ENCODE measurements at regions not wholly inside any gene's neighbourhood (a gene's known extent, or its start where the extent isn't known, plus 50 kb on each side); places are given as distances from the start of the nearest gene placed in this dataset.

- DNase-seq: no peak
Measured at GRCh38 chr5:166507810-166508425, 1783.5 kb upstream of the WWC1 start.

GRCh38 chr5:166509085-166509484, 1782.4 kb upstream of the WWC1 start:
- no peak for DNase-seq

GRCh38 chr5:166517976-166518375, 1773.5 kb upstream of the WWC1 start:
- no peak for DNase-seq

GRCh38 chr5:166523206-166523605, 1768.2 kb upstream of the WWC1 start:
- no peak for DNase-seq

GRCh38 chr5:166529200-166529599, 1762.2 kb upstream of the WWC1 start:
- no peak for DNase-seq

- DNase-seq: no peak
Measured at GRCh38 chr5:166532456-166533220, 1758.8 kb upstream of the WWC1 start.

GRCh38 chr5:166535641-166536040, 1755.8 kb upstream of the WWC1 start:
- DNase-seq: no peak

GRCh38 chr5:166540156-166540555, 1751.3 kb upstream of the WWC1 start:
- no peak for DNase-seq

- no peak for DNase-seq
Measured at GRCh38 chr5:166551384-166551783, 1740.1 kb upstream of the WWC1 start.

- DNase-seq: no peak
Measured at GRCh38 chr5:166553778-166554177, 1737.7 kb upstream of the WWC1 start.

- DNase-seq: no peak
Measured at GRCh38 chr5:166561759-166562158, 1729.7 kb upstream of the WWC1 start.

- DNase-seq: no peak
Measured at GRCh38 chr5:166562246-166562645, 1729.2 kb upstream of the WWC1 start.

GRCh38 chr5:166566725-166567124, 1724.7 kb upstream of the WWC1 start:
- no peak for DNase-seq

GRCh38 chr5:166570865-166571264, 1720.6 kb upstream of the WWC1 start:
- DNase-seq: no peak

GRCh38 chr5:166571668-166572067, 1719.8 kb upstream of the WWC1 start:
- DNase-seq: no peak

GRCh38 chr5:166576323-166576722, 1715.1 kb upstream of the WWC1 start:
- no peak for DNase-seq

- no peak for DNase-seq
Measured at GRCh38 chr5:166581826-166582225, 1709.6 kb upstream of the WWC1 start.

GRCh38 chr5:166582416-166582815, 1709.0 kb upstream of the WWC1 start:
- DNase-seq: no peak

GRCh38 chr5:166594567-166594966, 1696.9 kb upstream of the WWC1 start:
- DNase-seq: no peak

GRCh38 chr5:166595274-166595951, 1696.0 kb upstream of the WWC1 start:
- no peak for DNase-seq

GRCh38 chr5:166596043-166596442, 1695.4 kb upstream of the WWC1 start:
- no peak for DNase-seq

GRCh38 chr5:166602271-166602670, 1689.2 kb upstream of the WWC1 start:
- DNase-seq: no peak

GRCh38 chr5:166617507-166617906, 1673.9 kb upstream of the WWC1 start:
- no peak for DNase-seq

- DNase-seq: no peak
Measured at GRCh38 chr5:166618526-166618925, 1672.9 kb upstream of the WWC1 start.

Measured in activated CD4-positive, alpha-beta T cell treated with anti-CD3 and anti-CD28 coated beads for 48 hours (primary cell).